ENCODE measurements at regions not wholly inside any gene's neighbourhood (a gene's known extent, or its start where the extent isn't known, plus 50 kb on each side); places are given as distances from the start of the nearest gene placed in this dataset.

- no peaks in the 10 kb centered on the region for H3K4me1 ChIP-seq
- H3K27me3 ChIP-seq, result no peaks in the 10 kb centered on the region
- no peak overlapping the region for H3K4me3 ChIP-seq
- intact Hi-C loops (cut with DNase I; ENCODE audit: low total_unique reads), result no loop called here
- no peak for DNase-seq
- TF ChIP-seq CTCF (IDR thresholded peaks at IDR 0.05) (no peak), POLR2A (IDR thresholded peaks at IDR 0.05) (no peak)
- no peaks in the 10 kb centered on the region for H3K9me3 ChIP-seq
- H3K36me3 ChIP-seq, result no peaks in the 10 kb centered on the region
- no peak overlapping the region for H3K27ac ChIP-seq
These were observed 182.7 kb downstream of the RNF152 start for GRCh38 chr18:61710082-61710620.

DNA sequence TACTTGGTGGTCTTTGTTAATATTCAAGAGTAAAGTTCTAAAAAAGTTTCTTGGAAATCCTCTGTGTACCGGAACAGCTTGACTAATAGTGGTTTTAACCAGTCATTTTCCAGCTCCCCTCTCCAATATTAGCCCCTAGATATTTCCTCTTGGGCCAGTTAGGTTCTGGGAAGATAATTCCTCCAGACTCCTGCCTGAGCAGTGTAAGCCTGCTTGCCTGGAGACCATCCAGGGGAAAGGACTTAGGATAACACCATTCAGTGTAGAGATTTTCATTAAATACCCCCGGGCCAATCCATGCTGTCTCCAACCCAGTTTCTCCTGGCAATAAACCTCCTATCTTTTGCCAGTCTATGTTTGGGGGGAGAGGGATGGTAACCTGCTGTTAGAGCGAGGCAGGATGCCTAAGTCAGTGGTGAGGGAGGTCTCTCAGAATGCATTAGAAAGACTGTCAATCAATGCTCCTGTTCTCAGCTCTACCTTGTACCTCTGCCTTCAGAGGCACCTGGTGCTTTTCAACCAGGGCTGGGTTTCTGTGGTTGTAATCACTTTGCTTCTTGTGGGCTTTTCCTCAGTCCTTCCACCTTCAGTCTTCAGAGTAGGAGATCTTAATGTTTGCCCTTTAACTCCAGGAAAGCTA lies 186.4 kb downstream of the RNF152 start:
- no peak overlapping the region for H3K27ac ChIP-seq
- H3K36me3 ChIP-seq, result no peaks in the 10 kb centered on the region
- intact Hi-C loops (cut with DNase I; ENCODE audit: low total_unique reads), result no loop called here
- no peak overlapping the region for H3K4me3 ChIP-seq
- no peak for DNase-seq
- no peaks in the 10 kb centered on the region for H3K9me3 ChIP-seq
- no peaks in the 10 kb centered on the region for H3K27me3 ChIP-seq
- H3K4me1 ChIP-seq, result no peaks in the 10 kb centered on the region
- TF ChIP-seq CTCF (IDR thresholded peaks at IDR 0.05) (no peak), POLR2A (IDR thresholded peaks at IDR 0.05) (no peak)

DNA sequence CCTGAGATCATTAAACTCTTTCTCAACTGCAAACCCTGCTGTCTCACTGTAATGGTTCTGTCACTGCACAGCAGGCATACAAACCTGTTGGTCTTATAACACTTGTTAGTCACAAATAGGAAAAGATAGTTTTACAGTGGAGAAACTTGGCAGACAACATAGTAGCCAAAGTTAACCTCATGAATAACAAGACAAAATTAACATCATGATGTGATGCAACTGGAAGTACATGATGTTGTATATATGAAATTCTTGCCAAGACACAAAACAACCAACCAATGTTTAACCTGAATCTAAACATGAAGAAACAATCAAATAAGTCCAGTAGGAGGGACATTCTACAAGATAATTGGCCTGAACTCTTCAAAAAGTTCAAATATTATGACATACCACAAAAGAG lies 189.3 kb downstream of the RNF152 start:
- intact Hi-C loops (cut with DNase I; ENCODE audit: low total_unique reads), result no loop called here
- Histone ChIP-seq H3K36me3 (no peaks in the 10 kb centered on the region), H3K9me3 (no peaks in the 10 kb centered on the region), H3K27me3 (no peaks in the 10 kb centered on the region), H3K27ac (no peak overlapping the region), H3K4me1 (no peaks in the 10 kb centered on the region), H3K4me3 (no peak overlapping the region)
- TF ChIP-seq CTCF (IDR thresholded peaks at IDR 0.05), result no peak
- TF ChIP-seq POLR2A (IDR thresholded peaks at IDR 0.05), result no peak
- no peak for DNase-seq

- no peaks in the 10 kb centered on the region for H3K27me3 ChIP-seq
- no peak for DNase-seq
- H3K36me3 ChIP-seq, result no peaks in the 10 kb centered on the region
- H3K9me3 ChIP-seq, result no peaks in the 10 kb centered on the region
- TF ChIP-seq CTCF (IDR thresholded peaks at IDR 0.05), result no peak
- no peak for TF ChIP-seq POLR2A (IDR thresholded peaks at IDR 0.05)
- no peak overlapping the region for H3K27ac ChIP-seq
- intact Hi-C loops (cut with DNase I; ENCODE audit: low total_unique reads), result no loop called here
- no peaks in the 10 kb centered on the region for H3K4me1 ChIP-seq
- H3K4me3 ChIP-seq, result no peak overlapping the region
These were observed 190.8 kb downstream of the RNF152 start for GRCh38 chr18:61702007-61702406.

- Histone ChIP-seq H3K9me3 (no peaks in the 10 kb centered on the region), H3K4me3 (no peak overlapping the region), H3K27me3 (no peaks in the 10 kb centered on the region), H3K4me1 (no peaks in the 10 kb centered on the region), H3K27ac (no peak overlapping the region), H3K36me3 (no peaks in the 10 kb centered on the region)
- no peak for DNase-seq
- intact Hi-C loops (cut with DNase I; ENCODE audit: low total_unique reads), result no loop called here
- TF ChIP-seq CTCF (IDR thresholded peaks at IDR 0.05) (no peak), POLR2A (IDR thresholded peaks at IDR 0.05) (no peak)
These were observed 193.3 kb downstream of the RNF152 start for GRCh38 chr18:61699397-61700110.

Data from uterus (tissue), 3 donors.